Choroid plexus epithelial cell (primary cell): ENCODE measurements at regions not wholly inside any gene's neighbourhood (a gene's known extent, or its start where the extent isn't known, plus 50 kb on each side); places are given as distances from the start of the nearest gene placed in this dataset.

Experiments used
- DNase-seq: peaks from one replicate; pipeline ENCODE4 v3.0.0-alpha.2; 2010; ENCODE audit warnings: low read depth
- H3K4me3 ChIP-seq: 2 replicates; pipeline ENCODE4 v1.5.1; 2011; ENCODE audit warnings: low read depth, mild to moderate bottlenecking, control low read depth, low read length, moderate library complexity
- CTCF ChIP-seq: conservative IDR thresholded peaks from 2 replicates; pipeline ENCODE4 v1.5.1; 2011; ENCODE audit warnings: low read depth, mild to moderate bottlenecking, control low read depth, inconsistent platforms, low read length, moderate library complexity

DNA sequence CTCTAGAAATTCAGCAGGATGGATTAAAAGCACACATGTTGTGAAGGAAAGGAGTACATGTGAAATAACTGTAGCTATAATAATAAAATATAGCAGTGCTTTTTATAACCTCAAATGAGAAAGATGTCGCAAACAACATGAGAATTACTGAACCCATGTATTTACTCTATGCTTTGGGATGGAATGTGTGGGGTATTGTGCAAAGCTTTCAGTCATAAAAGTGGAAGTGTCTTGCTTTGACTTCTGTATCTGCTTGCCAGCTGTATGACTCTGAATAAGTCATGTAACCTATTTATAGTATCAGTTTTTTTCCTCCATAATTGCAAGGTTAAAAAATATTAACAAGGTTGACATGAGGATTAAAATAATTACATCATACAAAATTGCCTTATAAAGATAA, 519.3 kb upstream of the CADM2 start:
- H3K4me3 ChIP-seq = no peak overlapping the region
- no peak for TF ChIP-seq CTCF
- no peak for DNase-seq

DNA sequence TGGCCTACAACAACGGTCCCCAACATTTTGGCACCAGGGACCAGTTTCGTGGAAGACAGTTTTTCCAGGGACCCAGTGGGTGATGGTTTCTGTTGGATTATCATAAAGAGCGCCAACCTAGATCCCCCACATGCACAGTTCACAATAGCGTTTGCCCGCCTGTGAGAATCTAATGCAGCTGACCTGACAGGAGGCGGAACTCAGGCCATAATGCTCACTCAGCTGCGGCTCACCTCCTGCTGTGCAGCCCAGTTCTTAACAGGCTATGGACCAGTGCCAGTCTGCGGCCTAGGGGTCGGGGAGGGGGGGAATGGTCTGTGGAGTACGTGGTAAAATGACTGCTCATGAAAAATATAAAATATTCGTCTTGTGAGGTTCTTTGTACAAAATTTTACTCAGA, 518.5 kb upstream of the CADM2 start:
- no peak overlapping the region for H3K4me3 ChIP-seq
- DNase-seq = no peak
- TF ChIP-seq CTCF = no peak

- H3K4me3 ChIP-seq = no peak overlapping the region
- no peak for DNase-seq
- no peak for TF ChIP-seq CTCF
Observed at GRCh38 chr3:84442533-84442932, 516.3 kb upstream of the CADM2 start.

GRCh38 chr3:84444726-84445521, 513.9 kb upstream of the CADM2 start:
- DNase-seq = no peak
- TF ChIP-seq CTCF = no peak
- H3K4me3 ChIP-seq = no peak overlapping the region

- no peak for DNase-seq
- H3K4me3 ChIP-seq = no peak overlapping the region
- no peak for TF ChIP-seq CTCF
Observed at GRCh38 chr3:84487296-84487695, 471.5 kb upstream of the CADM2 start.

DNA sequence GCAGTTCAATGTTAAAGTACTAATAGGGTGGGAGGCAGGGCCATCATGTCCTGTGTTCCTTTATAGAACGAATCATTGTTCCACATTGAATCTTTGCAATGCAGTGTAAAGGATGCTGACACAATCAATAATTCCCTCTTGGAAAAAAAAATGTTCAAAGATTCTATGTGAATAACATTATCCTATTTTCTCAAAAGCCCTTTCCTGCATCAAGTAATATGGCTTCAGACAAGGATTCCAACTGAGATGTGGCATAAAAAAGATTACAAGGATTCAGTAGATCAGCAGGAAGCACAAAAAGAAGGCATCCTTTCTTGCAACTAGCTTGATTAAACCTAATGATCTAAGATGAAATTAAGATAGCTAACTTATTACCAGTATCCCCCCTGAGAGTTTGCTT, 454.0 kb upstream of the CADM2 start:
- no peak for TF ChIP-seq CTCF
- no peak for DNase-seq

GRCh38 chr3:84510007-84510406, 448.8 kb upstream of the CADM2 start:
- no peak for TF ChIP-seq CTCF
- no peak overlapping the region for H3K4me3 ChIP-seq
- DNase-seq = no peak

More for the DNA sequence above, 454.0 kb upstream of the CADM2 start:
- H3K4me3 ChIP-seq = no peak overlapping the region
